ENCODE measurements at regions not wholly inside any gene's neighbourhood (a gene's known extent, or its start where the extent isn't known, plus 50 kb on each side); places are given as distances from the start of the nearest gene placed in this dataset.

DNA sequence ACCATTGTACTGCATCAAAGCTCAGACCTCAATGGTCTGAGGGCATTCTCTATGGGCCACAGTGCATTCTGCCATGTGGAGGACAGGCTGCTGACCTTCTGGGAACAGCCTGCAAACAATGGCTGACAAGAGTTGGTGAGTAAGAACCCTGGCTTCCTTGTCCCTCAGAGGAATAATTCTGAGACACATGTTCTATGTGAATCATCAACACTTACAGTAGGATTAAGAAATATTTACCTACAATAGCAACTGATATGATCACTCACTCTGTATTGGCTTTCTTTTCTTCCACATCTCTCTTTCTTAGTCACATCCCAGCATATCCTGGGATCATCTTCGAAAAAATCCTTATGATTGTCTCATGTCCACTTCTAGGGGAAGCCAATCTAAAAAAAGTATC lies 306.5 kb upstream of the ITGA1 start:
- peak; percentile 73 for DNase-seq (ENCODE audit: low read depth)
- TF ChIP-seq, protein P1, sequence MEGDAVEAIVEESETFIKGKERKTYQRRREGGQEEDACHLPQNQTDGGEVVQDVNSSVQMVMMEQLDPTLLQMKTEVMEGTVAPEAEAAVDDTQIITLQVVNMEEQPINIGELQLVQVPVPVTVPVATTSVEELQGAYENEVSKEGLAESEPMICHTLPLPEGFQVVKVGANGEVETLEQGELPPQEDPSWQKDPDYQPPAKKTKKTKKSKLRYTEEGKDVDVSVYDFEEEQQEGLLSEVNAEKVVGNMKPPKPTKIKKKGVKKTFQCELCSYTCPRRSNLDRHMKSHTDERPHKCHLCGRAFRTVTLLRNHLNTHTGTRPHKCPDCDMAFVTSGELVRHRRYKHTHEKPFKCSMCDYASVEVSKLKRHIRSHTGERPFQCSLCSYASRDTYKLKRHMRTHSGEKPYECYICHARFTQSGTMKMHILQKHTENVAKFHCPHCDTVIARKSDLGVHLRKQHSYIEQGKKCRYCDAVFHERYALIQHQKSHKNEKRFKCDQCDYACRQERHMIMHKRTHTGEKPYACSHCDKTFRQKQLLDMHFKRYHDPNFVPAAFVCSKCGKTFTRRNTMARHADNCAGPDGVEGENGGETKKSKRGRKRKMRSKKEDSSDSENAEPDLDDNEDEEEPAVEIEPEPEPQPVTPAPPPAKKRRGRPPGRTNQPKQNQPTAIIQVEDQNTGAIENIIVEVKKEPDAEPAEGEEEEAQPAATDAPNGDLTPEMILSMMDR (IDR thresholded peaks at IDR 0.05; ENCODE audit: insufficient read depth, low read depth, low read length, missing control alignments): no peak

DNA sequence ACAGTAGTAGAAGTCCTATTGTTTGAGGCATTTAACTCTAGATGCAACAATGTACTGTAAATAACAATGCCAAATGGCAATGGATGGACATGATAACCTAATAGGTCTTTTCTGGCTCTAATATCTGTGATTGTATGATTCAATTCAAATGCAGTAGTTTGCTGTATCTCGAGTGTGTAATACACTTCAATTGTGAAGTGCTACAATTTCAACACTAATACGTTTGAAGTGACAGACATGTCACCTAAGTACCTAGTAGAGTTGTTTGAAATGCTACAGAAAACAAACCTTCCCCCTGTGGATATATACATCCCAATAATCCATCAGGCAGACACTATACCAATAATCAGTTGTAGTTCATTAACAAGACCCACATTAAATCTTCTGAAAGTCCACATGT lies 305.9 kb upstream of the ITGA1 start:
- DNase-seq (ENCODE audit: low read depth): no peak
- TF ChIP-seq, protein P1 (IDR thresholded peaks at IDR 0.05; ENCODE audit: insufficient read depth, low read depth, low read length, missing control alignments): no peak
- no peak overlapping the region for H3K4me3 ChIP-seq (ENCODE audit: low read length)

More for the DNA sequence above, 306.5 kb upstream of the ITGA1 start:
- H3K4me3 ChIP-seq (ENCODE audit: low read length): no peak overlapping the region

DNA sequence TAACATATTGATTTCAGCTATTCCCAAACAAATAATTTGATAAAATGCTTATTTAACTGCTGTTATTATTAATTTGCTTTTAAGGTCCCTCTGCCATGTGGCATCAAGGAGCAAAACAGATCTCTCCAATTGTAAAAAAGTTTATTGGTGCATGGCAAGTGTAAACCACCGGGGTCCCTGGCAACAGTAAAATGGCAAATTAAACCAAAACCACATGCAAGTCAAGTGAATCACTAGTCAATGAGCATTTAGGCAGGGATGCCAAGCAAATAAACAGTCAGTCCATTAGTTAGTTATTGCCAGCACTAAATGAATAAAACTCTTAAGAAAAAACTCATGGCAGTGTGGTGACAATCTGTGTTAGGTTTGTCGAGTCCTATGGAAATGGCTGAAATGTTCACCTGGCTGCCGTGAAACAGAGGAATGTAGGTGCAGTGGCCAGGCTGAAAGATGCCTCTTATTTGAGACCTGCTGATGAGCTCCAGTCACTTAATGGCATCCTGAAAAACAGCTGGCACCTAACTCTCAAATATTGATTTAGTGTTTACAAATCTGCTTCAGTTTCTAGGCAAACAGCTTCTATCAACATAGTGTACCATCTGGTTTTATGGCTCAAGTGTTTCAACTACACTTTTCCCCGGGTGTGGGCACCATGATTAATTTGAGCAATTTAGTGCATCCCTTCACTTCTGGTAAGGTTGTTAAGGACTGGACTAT lies 296.5 kb upstream of the ITGA1 start:
- TF ChIP-seq, protein P1 (IDR thresholded peaks at IDR 0.05; ENCODE audit: insufficient read depth, low read depth, low read length, missing control alignments): no peak
- no peak for DNase-seq (ENCODE audit: low read depth)
- no peak overlapping the region for H3K4me3 ChIP-seq (ENCODE audit: low read length)

DNA sequence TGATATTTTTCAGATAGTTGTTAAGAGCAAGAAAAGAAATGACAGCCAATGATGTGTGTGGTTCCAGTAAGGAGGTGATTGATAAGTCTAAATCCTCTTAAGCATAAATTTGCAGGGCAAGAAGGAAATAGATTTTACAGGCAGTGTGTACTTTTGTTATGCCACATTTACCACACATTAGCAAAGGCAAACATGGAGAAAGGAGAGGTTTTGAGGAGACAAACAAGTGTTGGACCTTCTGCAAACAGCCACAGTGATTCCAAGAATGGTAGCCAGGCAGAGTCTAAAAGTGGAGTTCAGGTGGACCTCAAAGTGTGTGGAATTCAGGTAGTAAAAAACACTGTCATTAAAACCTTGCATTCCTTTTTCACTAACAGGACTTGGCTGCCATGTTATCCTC lies 295.9 kb upstream of the ITGA1 start:
- no peak overlapping the region for H3K4me3 ChIP-seq (ENCODE audit: low read length)
- TF ChIP-seq, protein P1 (IDR thresholded peaks at IDR 0.05; ENCODE audit: insufficient read depth, low read depth, low read length, missing control alignments): no peak
- DNase-seq (ENCODE audit: low read depth): no peak

DNA sequence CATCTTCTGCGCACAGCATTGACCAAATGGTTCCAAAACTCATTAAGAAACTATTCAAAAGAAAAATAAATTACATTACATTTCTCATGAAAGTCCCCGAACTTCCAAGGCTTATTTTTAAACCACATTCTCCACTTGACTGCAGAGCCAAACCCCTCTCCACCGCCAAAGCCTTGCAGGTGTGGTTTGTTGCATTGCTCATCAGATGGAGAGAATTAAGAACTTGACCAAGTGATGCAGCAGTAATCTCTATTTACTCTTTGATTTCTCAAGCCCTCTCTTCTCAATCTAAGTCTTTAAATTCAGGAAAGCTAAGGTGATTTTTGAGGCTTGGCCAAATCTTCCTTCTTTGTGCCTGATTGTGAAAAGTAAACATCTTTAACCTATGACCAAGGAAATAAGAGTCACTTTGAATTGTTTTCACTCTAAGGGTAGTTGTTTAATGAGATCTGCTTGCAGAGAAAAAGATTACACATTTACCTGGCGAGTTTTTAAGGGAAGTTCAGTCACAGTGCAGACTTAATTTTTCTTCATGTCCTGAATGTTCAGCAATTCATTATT lies 290.5 kb upstream of the ITGA1 start:
- no peak for DNase-seq (ENCODE audit: low read depth)
- TF ChIP-seq, protein P1 (IDR thresholded peaks at IDR 0.05; ENCODE audit: insufficient read depth, low read depth, low read length, missing control alignments): no peak
- H3K4me3 ChIP-seq (ENCODE audit: low read length): no peak overlapping the region

DNA sequence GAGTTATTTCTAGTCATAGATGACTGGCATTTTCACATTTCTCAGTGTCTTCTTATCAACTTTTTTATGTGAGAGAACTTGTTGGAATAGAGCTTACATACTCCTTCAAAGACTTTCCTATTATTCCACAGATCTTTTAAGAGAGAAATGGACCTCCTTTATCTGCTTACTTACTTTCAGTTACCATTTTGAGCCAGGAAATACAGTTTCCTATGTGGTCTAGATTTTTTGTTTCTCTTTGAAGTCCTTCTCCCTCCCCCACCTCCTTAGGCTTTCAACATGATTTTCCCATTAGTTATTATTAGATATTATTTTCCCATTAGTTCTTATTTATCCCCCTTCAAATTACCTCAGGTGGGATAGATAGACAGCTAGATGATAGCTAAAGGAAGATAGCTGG lies 289.1 kb upstream of the ITGA1 start:
- no peak overlapping the region for H3K4me3 ChIP-seq (ENCODE audit: low read length)
- TF ChIP-seq, protein P1 (IDR thresholded peaks at IDR 0.05; ENCODE audit: insufficient read depth, low read depth, low read length, missing control alignments): no peak
- DNase-seq (ENCODE audit: low read depth): no peak
